Adrenal gland (tissue), 5 donors: ENCODE measurements at regions not wholly inside any gene's neighbourhood (a gene's known extent, or its start where the extent isn't known, plus 50 kb on each side); places are given as distances from the start of the nearest gene placed in this dataset.

Experiments
- CTCF ChIP-seq, 6 experiments: fragments of 450-650 bp in 4 of 6; fragments of 200-600 bp in 2 of 6; sonication (generic) in 1 of 6; IDR thresholded peaks; 1 replicate in 5 of 6; 2 replicates in 1 of 6; pipeline versions ENCODE4 v1.5.1 to v1.8.0; 2016 to 2021; ENCODE audit warnings: antibody characterized with exemption in 6 of 6, mild to moderate bottlenecking in 2 of 6, moderate library complexity in 1 of 6
- POLR2A ChIP-seq, 2 donors: fragments of 450-650 bp; IDR thresholded peaks; one replicate each; pipeline ENCODE4 v1.6.1; 2017; ENCODE audit warnings: antibody characterized with exemption in 2 of 2, mild to moderate bottlenecking in 2 of 2, moderate library complexity in 1 of 2
- donor health status: DM: no; HTN: no; CAD: no.

GRCh38 chr2:17311771-17312511 lies 206.3 kb downstream of the RAD51AP2 start:
- TF ChIP-seq POLR2A (IDR thresholded peaks at IDR 0.05) (no peak), CTCF (IDR thresholded peaks at IDR 0.05) (no peak)
